ENCODE measurements at regions not wholly inside any gene's neighbourhood (a gene's known extent, or its start where the extent isn't known, plus 50 kb on each side); places are given as distances from the start of the nearest gene placed in this dataset.

DNA sequence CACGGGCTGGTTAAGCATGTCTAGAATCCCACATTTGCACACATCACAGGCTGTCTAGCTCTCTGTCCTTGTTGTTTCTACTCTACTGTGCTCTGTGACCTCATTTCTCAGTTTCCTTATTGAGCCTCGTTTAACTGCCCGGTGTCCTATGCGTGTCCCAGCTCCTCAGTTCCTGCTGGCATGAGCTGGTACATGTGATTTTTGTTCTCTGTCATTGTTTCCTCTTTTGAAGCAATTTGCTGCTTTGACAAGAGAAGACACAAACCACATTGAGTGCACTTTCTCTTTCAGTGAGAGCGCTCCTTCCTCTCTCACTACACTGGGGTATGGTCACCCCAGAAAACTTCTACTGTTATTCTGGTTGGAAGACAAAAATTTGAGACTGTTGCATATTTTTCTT lies 563.5 kb downstream of the PDCD6IP start:
- DNase-seq (ENCODE audit: low spot score): no peak
- no peak overlapping the region for H2AFZ ChIP-seq
- Mint-ChIP-seq H3K36me3 (ENCODE audit: low read depth) (no peaks in the 10 kb centered on the region), H3K4me1 (peaks cover 12% of the 10 kb centered on the region; the same call in 2 of the 3 replicates), H3K4me3 (no peak overlapping the region), H3K9me3 (no peaks in the 10 kb centered on the region; the same call in 2 of the 3 replicates), H3K27ac (no peak overlapping the region), H3K27me3 (ENCODE audit: insufficient read depth, low read depth, poor library complexity) (no peaks in the 10 kb centered on the region)
- H3K4me3 ChIP-seq: no peak overlapping the region
- H3K36me3 ChIP-seq (ENCODE audit: insufficient read depth): no peaks in the 10 kb centered on the region
- H3F3A ChIP-seq (replicated peaks; ENCODE audit: low read depth): no peaks in the 10 kb centered on the region
- H3K9me2 ChIP-seq (ENCODE audit: insufficient read depth): peaks cover 5% of the 10 kb centered on the region; the same call in 1 of the 2 replicates
- ATAC-seq: no peak
- no peaks in the 10 kb centered on the region for H3K79me2 ChIP-seq (replicated peaks; ENCODE audit: insufficient read depth)
- H3K27ac ChIP-seq (ENCODE audit: low read depth): no peak overlapping the region
- no peaks in the 10 kb centered on the region for H4K20me1 ChIP-seq (replicated peaks; ENCODE audit: insufficient read depth)
- no peak overlapping the region for H3K4me2 ChIP-seq
- H3K27me3 ChIP-seq (ENCODE audit: insufficient read depth): no peaks in the 10 kb centered on the region
- H3K4me1 ChIP-seq (ENCODE audit: insufficient read depth): no peaks in the 10 kb centered on the region
- TF ChIP-seq JUNB (IDR thresholded peaks at IDR 0.05; ENCODE audit: unreplicated experiment): no peak
- no peak for TF ChIP-seq ZNF331 (CRISPR knock-in tag; IDR thresholded peaks at IDR 0.05; ENCODE audit: low read depth)
- TF ChIP-seq ZNF114 (CRISPR knock-in tag; IDR thresholded peaks at IDR 0.05): no peak
- TF ChIP-seq CREB1 (CRISPR knock-in tag; IDR thresholded peaks at IDR 0.05; ENCODE audit: low read depth): no peak
- TF ChIP-seq, protein P1, sequence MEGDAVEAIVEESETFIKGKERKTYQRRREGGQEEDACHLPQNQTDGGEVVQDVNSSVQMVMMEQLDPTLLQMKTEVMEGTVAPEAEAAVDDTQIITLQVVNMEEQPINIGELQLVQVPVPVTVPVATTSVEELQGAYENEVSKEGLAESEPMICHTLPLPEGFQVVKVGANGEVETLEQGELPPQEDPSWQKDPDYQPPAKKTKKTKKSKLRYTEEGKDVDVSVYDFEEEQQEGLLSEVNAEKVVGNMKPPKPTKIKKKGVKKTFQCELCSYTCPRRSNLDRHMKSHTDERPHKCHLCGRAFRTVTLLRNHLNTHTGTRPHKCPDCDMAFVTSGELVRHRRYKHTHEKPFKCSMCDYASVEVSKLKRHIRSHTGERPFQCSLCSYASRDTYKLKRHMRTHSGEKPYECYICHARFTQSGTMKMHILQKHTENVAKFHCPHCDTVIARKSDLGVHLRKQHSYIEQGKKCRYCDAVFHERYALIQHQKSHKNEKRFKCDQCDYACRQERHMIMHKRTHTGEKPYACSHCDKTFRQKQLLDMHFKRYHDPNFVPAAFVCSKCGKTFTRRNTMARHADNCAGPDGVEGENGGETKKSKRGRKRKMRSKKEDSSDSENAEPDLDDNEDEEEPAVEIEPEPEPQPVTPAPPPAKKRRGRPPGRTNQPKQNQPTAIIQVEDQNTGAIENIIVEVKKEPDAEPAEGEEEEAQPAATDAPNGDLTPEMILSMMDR (conservative IDR thresholded peaks at IDR 0.05; ENCODE audit: low read depth in 2 of 2): no peak
- TF ChIP-seq POLR2AphosphoS5 (IDR thresholded peaks at IDR 0.05; ENCODE audit: low read depth): no peak
- no peak for TF ChIP-seq EZH2 (IDR thresholded peaks at IDR 0.05; ENCODE audit: low read depth, unreplicated experiment)
- TF ChIP-seq, protein P2, sequence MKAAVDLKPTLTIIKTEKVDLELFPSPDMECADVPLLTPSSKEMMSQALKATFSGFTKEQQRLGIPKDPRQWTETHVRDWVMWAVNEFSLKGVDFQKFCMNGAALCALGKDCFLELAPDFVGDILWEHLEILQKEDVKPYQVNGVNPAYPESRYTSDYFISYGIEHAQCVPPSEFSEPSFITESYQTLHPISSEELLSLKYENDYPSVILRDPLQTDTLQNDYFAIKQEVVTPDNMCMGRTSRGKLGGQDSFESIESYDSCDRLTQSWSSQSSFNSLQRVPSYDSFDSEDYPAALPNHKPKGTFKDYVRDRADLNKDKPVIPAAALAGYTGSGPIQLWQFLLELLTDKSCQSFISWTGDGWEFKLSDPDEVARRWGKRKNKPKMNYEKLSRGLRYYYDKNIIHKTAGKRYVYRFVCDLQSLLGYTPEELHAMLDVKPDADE (IDR thresholded peaks at IDR 0.05): no peak
- no peak for TF ChIP-seq NANOG (IDR thresholded peaks at IDR 0.05; ENCODE audit: borderline replicate concordance)
- no peak for TF ChIP-seq EZH2phosphoT487 (IDR thresholded peaks at IDR 0.05; ENCODE audit: unreplicated experiment)
- no peak for TF ChIP-seq STAT1 (IDR thresholded peaks at IDR 0.05; ENCODE audit: unreplicated experiment)
- TF ChIP-seq, protein P3, sequence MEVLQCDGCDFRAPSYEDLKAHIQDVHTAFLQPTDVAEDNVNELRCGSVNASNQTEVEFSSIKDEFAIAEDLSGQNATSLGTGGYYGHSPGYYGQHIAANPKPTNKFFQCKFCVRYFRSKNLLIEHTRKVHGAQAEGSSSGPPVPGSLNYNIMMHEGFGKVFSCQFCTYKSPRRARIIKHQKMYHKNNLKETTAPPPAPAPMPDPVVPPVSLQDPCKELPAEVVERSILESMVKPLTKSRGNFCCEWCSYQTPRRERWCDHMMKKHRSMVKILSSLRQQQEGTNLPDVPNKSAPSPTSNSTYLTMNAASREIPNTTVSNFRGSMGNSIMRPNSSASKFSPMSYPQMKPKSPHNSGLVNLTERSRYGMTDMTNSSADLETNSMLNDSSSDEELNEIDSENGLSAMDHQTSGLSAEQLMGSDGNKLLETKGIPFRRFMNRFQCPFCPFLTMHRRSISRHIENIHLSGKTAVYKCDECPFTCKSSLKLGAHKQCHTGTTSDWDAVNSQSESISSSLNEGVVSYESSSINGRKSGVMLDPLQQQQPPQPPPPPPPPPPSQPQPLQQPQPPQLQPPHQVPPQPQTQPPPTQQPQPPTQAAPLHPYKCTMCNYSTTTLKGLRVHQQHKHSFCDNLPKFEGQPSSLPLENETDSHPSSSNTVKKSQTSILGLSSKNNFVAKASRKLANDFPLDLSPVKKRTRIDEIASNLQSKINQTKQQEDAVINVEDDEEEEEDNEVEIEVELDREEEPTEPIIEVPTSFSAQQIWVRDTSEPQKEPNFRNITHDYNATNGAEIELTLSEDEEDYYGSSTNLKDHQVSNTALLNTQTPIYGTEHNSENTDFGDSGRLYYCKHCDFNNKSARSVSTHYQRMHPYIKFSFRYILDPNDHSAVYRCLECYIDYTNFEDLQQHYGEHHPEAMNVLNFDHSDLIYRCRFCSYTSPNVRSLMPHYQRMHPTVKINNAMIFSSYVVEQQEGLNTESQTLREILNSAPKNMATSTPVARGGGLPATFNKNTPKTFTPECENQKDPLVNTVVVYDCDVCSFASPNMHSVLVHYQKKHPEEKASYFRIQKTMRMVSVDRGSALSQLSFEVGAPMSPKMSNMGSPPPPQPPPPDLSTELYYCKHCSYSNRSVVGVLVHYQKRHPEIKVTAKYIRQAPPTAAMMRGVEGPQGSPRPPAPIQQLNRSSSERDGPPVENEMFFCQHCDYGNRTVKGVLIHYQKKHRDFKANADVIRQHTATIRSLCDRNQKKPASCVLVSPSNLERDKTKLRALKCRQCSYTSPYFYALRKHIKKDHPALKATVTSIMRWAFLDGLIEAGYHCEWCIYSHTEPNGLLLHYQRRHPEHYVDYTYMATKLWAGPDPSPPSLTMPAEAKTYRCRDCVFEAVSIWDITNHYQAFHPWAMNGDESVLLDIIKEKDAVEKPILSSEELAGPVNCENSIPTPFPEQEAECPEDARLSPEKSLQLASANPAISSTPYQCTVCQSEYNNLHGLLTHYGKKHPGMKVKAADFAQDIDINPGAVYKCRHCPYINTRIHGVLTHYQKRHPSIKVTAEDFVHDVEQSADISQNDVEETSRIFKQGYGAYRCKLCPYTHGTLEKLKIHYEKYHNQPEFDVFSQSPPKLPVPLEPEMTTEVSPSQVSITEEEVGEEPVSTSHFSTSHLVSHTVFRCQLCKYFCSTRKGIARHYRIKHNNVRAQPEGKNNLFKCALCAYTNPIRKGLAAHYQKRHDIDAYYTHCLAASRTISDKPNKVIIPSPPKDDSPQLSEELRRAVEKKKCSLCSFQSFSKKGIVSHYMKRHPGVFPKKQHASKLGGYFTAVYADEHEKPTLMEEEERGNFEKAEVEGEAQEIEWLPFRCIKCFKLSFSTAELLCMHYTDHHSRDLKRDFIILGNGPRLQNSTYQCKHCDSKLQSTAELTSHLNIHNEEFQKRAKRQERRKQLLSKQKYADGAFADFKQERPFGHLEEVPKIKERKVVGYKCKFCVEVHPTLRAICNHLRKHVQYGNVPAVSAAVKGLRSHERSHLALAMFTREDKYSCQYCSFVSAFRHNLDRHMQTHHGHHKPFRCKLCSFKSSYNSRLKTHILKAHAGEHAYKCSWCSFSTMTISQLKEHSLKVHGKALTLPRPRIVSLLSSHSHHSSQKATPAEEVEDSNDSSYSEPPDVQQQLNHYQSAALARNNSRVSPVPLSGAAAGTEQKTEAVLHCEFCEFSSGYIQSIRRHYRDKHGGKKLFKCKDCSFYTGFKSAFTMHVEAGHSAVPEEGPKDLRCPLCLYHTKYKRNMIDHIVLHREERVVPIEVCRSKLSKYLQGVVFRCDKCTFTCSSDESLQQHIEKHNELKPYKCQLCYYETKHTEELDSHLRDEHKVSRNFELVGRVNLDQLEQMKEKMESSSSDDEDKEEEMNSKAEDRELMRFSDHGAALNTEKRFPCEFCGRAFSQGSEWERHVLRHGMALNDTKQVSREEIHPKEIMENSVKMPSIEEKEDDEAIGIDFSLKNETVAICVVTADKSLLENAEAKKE (CRISPR knock-in tag; IDR thresholded peaks at IDR 0.05): no peak
- TF ChIP-seq, protein P4, sequence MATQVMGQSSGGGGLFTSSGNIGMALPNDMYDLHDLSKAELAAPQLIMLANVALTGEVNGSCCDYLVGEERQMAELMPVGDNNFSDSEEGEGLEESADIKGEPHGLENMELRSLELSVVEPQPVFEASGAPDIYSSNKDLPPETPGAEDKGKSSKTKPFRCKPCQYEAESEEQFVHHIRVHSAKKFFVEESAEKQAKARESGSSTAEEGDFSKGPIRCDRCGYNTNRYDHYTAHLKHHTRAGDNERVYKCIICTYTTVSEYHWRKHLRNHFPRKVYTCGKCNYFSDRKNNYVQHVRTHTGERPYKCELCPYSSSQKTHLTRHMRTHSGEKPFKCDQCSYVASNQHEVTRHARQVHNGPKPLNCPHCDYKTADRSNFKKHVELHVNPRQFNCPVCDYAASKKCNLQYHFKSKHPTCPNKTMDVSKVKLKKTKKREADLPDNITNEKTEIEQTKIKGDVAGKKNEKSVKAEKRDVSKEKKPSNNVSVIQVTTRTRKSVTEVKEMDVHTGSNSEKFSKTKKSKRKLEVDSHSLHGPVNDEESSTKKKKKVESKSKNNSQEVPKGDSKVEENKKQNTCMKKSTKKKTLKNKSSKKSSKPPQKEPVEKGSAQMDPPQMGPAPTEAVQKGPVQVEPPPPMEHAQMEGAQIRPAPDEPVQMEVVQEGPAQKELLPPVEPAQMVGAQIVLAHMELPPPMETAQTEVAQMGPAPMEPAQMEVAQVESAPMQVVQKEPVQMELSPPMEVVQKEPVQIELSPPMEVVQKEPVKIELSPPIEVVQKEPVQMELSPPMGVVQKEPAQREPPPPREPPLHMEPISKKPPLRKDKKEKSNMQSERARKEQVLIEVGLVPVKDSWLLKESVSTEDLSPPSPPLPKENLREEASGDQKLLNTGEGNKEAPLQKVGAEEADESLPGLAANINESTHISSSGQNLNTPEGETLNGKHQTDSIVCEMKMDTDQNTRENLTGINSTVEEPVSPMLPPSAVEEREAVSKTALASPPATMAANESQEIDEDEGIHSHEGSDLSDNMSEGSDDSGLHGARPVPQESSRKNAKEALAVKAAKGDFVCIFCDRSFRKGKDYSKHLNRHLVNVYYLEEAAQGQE (IDR thresholded peaks at IDR 0.05; ENCODE audit: unreplicated experiment): no peak

Data from GM23338 (cell line).